ENCODE measurements at regions not wholly inside any gene's neighbourhood (a gene's known extent, or its start where the extent isn't known, plus 50 kb on each side); places are given as distances from the start of the nearest gene placed in this dataset.

DNA sequence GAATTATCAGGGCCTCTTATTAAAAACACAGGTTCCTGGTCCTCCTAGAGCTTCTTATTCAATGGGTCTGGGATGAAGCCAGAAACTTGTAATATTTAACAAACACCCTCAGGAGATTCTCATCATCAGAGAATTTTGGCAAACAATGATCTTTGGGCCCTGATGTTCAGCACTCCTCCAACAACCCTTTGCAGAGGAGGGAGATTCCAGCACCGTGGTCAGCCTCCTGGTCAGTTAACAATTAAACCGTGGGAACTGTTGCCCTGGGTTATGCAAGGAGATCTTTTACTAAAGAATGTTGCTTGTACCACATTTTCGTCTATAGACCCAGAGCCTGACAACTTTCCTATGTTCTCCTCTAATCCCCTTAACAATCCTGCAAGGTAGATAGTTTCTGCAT is 294.4 kb downstream of the PLPP3 start:
- peak; percentile 63 for ATAC-seq
- H3K9me3 ChIP-seq = no peaks in the 10 kb centered on the region
- no peak overlapping the region for H3K4me3 ChIP-seq
- WGBS, 2 donors = 32 to 45% methylated on average over 3 of the region's 3 CpGs
- TF ChIP-seq, protein P1, sequence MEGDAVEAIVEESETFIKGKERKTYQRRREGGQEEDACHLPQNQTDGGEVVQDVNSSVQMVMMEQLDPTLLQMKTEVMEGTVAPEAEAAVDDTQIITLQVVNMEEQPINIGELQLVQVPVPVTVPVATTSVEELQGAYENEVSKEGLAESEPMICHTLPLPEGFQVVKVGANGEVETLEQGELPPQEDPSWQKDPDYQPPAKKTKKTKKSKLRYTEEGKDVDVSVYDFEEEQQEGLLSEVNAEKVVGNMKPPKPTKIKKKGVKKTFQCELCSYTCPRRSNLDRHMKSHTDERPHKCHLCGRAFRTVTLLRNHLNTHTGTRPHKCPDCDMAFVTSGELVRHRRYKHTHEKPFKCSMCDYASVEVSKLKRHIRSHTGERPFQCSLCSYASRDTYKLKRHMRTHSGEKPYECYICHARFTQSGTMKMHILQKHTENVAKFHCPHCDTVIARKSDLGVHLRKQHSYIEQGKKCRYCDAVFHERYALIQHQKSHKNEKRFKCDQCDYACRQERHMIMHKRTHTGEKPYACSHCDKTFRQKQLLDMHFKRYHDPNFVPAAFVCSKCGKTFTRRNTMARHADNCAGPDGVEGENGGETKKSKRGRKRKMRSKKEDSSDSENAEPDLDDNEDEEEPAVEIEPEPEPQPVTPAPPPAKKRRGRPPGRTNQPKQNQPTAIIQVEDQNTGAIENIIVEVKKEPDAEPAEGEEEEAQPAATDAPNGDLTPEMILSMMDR (IDR thresholded peaks at IDR 0.05) = no peak
- TF ChIP-seq POLR2A (IDR thresholded peaks at IDR 0.05) = no peak
- no peaks in the 10 kb centered on the region for H3K4me1 ChIP-seq
- no peaks in the 10 kb centered on the region for H3K27me3 ChIP-seq
- peak; percentile 9 to 33 (median 18) for DNase-seq
- intact Hi-C loops (cut with DNase I) = no loop called here
- H3K27ac ChIP-seq = no peak overlapping the region
- H3K36me3 ChIP-seq (replicated peaks in 1 of 2; ENCODE audit: insufficient read depth in 1 of 2, low read depth in 2 of 2) = no peaks in the 10 kb centered on the region

DNA sequence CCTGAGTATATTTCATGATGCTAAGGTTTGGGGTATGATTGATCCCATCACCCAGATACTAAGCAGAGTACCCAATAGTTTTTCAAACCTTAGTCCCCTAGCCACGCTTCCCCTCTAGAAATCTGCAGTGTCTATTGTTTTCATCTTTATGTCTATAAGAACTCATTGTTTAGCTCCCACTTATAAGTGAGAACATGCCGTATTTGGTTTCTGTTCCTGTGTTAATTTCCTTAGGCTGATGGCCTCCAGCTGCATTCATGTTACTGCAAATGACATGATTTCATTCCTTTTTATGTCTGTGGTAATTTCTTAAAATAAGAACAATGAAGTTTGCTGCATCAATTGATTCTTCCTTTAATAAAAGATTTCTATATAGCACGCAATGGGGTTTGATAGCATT is 301.3 kb downstream of the PLPP3 start:
- Histone ChIP-seq H3K27me3 (no peaks in the 10 kb centered on the region), H3K36me3 (replicated peaks in 1 of 2; ENCODE audit: insufficient read depth in 1 of 2, low read depth in 2 of 2) (no peaks in the 10 kb centered on the region), H3K9me3 (no peaks in the 10 kb centered on the region), H3K4me3 (no peak overlapping the region), H3K27ac (no peak overlapping the region), H3K4me1 (no peaks in the 10 kb centered on the region)
- intact Hi-C loops (cut with DNase I) = no loop called here
- 82 to 88% methylated on average over 3 of the region's 3 CpGs for WGBS, 2 donors
- ATAC-seq (no peak), DNase-seq (no peak)
- no peak for TF ChIP-seq POLR2A (IDR thresholded peaks at IDR 0.05)
- TF ChIP-seq, protein P1 (IDR thresholded peaks at IDR 0.05) = no peak

DNA sequence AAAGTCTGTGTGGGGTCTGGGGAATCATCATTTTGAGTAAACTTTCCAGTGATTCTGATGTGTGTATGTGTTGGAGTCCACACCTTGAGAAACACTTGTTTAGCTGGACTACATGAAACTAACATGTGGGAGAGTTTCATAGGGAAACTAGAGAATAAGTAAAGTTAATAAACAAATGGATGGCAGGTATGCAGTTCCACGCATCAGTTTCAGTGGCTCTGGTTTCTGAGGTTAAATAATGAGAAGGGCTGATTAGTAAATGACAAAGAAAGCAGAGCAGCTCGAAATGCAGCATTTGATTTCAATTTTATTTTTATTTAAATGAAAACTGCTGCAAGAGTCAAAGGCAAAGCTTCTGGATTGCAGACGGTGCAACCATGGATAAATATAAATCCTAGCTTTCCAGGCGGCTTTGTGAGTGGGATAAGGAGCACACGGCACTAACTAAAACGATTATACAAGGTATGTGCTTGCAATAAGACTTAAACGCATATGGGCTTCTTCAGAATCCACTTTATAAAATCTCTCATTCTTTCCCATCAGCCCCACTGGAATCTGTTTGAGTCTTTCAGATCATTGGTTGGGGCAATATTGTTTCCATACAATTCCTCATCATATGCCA is 310.7 kb downstream of the PLPP3 start:
- ATAC-seq = no peak
- intact Hi-C loops (cut with DNase I) = no loop called here
- no peak overlapping the region for H3K4me3 ChIP-seq
- no peaks in the 10 kb centered on the region for H3K4me1 ChIP-seq
- H3K27me3 ChIP-seq = no peaks in the 10 kb centered on the region
- no peak for DNase-seq
- H3K9me3 ChIP-seq = no peaks in the 10 kb centered on the region
- 79 to 82% methylated on average over 7 of the region's 7 CpGs for WGBS, 2 donors
- H3K27ac ChIP-seq = no peak overlapping the region
- no peaks in the 10 kb centered on the region for H3K36me3 ChIP-seq (replicated peaks in 1 of 2; ENCODE audit: insufficient read depth in 1 of 2, low read depth in 2 of 2)
- TF ChIP-seq POLR2A (IDR thresholded peaks at IDR 0.05) = no peak
- TF ChIP-seq, protein P1 (IDR thresholded peaks at IDR 0.05) = no peak

DNA sequence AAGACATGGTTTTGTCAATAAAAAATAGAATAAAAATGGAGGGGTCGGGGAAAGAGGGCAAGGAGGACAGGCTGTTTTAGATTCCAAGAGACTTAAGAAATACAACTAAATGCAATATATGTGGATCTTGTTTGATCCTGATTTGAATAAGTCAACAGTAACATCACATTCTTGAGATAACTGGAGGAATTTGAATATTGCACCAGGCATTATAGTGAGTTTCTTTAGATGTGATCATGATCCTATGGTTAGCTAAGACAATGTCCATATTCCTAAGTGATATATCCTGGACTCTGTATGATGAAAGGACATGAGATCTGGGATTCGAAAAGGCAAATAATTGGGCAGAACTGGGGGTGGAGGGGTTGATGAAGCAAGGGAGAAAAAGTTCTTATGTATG is 311.8 kb downstream of the PLPP3 start:
- H3K27ac ChIP-seq = no peak overlapping the region
- no peak for ATAC-seq
- H3K36me3 ChIP-seq (replicated peaks in 1 of 2; ENCODE audit: insufficient read depth in 1 of 2, low read depth in 2 of 2) = no peaks in the 10 kb centered on the region
- H3K4me1 ChIP-seq = no peaks in the 10 kb centered on the region
- no peaks in the 10 kb centered on the region for H3K9me3 ChIP-seq
- 73% methylated on average over 2 of the region's 2 CpGs for WGBS, 2 donors
- intact Hi-C loops (cut with DNase I) = no loop called here
- no peak for TF ChIP-seq POLR2A (IDR thresholded peaks at IDR 0.05)
- TF ChIP-seq, protein P1 (IDR thresholded peaks at IDR 0.05) = no peak
- H3K27me3 ChIP-seq = no peaks in the 10 kb centered on the region
- H3K4me3 ChIP-seq = no peak overlapping the region
- DNase-seq = no peak

DNA sequence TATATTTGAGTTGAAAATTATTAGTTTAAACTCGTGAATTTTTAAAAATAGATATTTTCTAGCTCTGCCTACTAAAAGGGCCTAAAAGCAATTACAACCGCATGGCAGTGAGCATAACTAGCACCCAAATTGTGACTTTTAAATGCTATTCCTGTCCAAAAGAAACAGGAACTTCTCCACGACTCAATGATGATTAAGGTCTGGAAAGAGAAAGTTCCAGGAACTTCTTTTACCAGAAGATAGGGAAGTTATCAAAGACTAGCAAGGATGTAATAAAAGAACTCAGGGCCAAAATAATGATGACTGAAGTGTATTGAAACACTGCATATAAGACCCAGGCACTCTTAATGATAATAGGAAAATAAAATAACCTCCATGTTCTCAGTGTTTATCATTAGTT is 313.0 kb downstream of the PLPP3 start:
- DNase-seq = no peak
- ATAC-seq = no peak
- 73 to 84% methylated on average over 3 of the region's 3 CpGs for WGBS, 2 donors
- TF ChIP-seq POLR2A (IDR thresholded peaks at IDR 0.05) = no peak
- TF ChIP-seq, protein P1 (IDR thresholded peaks at IDR 0.05) = no peak
- Histone ChIP-seq H3K27me3 (no peaks in the 10 kb centered on the region), H3K4me1 (no peaks in the 10 kb centered on the region), H3K9me3 (no peaks in the 10 kb centered on the region), H3K4me3 (no peak overlapping the region), H3K27ac (no peak overlapping the region), H3K36me3 (replicated peaks in 1 of 2; ENCODE audit: insufficient read depth in 1 of 2, low read depth in 2 of 2) (no peaks in the 10 kb centered on the region)
- intact Hi-C loops (cut with DNase I) = no loop called here
